Peyer's patch (tissue), 4 donors: ENCODE measurements at regions not wholly inside any gene's neighbourhood (a gene's known extent, or its start where the extent isn't known, plus 50 kb on each side); places are given as distances from the start of the nearest gene placed in this dataset.

Experiments
- DNase-seq, 3 donors: peaks; one replicate each; pipeline ENCODE4 v3.0.0-alpha.2; 2017 to 2019
- H3K27ac ChIP-seq, 4 donors: fragments of 200-600 bp; sonication (generic); one replicate each; pipeline ENCODE4 v1.5.1; 2016 to 2019
- H3K27me3 ChIP-seq, 2 donors: fragments of 200-600 bp; sonication (generic); one replicate each; pipeline ENCODE4 v1.5.1; 2019
- H3K36me3 ChIP-seq, 3 donors: fragments of 200-600 bp; sonication (generic); one replicate each; pipeline ENCODE4 v1.5.1; 2016 to 2019
- H3K4me1 ChIP-seq, 4 donors: fragments of 200-600 bp; sonication (generic); one replicate each; pipeline ENCODE4 v1.5.1; 2016 to 2019
- H3K4me3 ChIP-seq, 4 donors: fragments of 200-600 bp; sonication (generic); 1 replicate in 3 of 4; 2 replicates in 1 of 4; pipeline ENCODE4 v1.5.1; 2016 to 2019; ENCODE audit warnings: mild to moderate bottlenecking in 1 of 4
- H3K9me3 ChIP-seq, 4 donors: fragments of 200-600 bp; sonication (generic); one replicate each; pipeline ENCODE4 v1.5.1; 2016 to 2019; ENCODE audit warnings: mild to moderate bottlenecking in 1 of 4
- CTCF ChIP-seq, 6 experiments: fragments of 450-650 bp in 4 of 6; fragments of 200-600 bp in 2 of 6; sonication (generic) in 1 of 6; IDR thresholded peaks; one replicate each; pipeline ENCODE4 v1.5.1; 2017 to 2019; ENCODE audit warnings: antibody characterized with exemption in 6 of 6, mild to moderate bottlenecking in 3 of 6, moderate library complexity in 1 of 6
- POLR2A ChIP-seq, 2 donors: fragments of 450-650 bp; IDR thresholded peaks; one replicate each; pipeline ENCODE4 v1.5.1; 2017; ENCODE audit warnings: antibody characterized with exemption in 2 of 2, mild to moderate bottlenecking in 2 of 2, moderate library complexity in 2 of 2

- Histone ChIP-seq H3K4me3 (no peak overlapping the region), H3K9me3 (no peaks in the 10 kb centered on the region), H3K27me3 (no peaks in the 10 kb centered on the region), H3K27ac (no peak overlapping the region), H3K4me1 (no peaks in the 10 kb centered on the region), H3K36me3 (no peaks in the 10 kb centered on the region)
- DNase-seq: no peak
- no peak for TF ChIP-seq CTCF (IDR thresholded peaks at IDR 0.05)
- no peak for TF ChIP-seq POLR2A (IDR thresholded peaks at IDR 0.05)
These were observed 228.2 kb upstream of the CCNH start for GRCh38 chr5:87640902-87641301.

GRCh38 chr5:87627363-87627762 lies 214.6 kb upstream of the CCNH start:
- Histone ChIP-seq H3K36me3 (no peaks in the 10 kb centered on the region), H3K27ac (no peak overlapping the region)
- DNase-seq: no peak

GRCh38 chr5:87608385-87608784 lies 195.7 kb upstream of the CCNH start:
- no peak for TF ChIP-seq POLR2A (IDR thresholded peaks at IDR 0.05)
- no peak for TF ChIP-seq CTCF (IDR thresholded peaks at IDR 0.05)
- Histone ChIP-seq H3K4me1 (no peaks in the 10 kb centered on the region), H3K27ac (no peak overlapping the region), H3K4me3 (no peak overlapping the region), H3K9me3 (no peaks in the 10 kb centered on the region), H3K27me3 (no peaks in the 10 kb centered on the region), H3K36me3 (no peaks in the 10 kb centered on the region)
- DNase-seq: no peak

More at GRCh38 chr5:87627363-87627762, 214.6 kb upstream of the CCNH start:
- TF ChIP-seq POLR2A (IDR thresholded peaks at IDR 0.05) (no peak), CTCF (IDR thresholded peaks at IDR 0.05) (no peak)
- no peaks in the 10 kb centered on the region for H3K27me3 ChIP-seq
- H3K4me3 ChIP-seq: no peak overlapping the region
- no peaks in the 10 kb centered on the region for H3K4me1 ChIP-seq
- H3K9me3 ChIP-seq: no peaks in the 10 kb centered on the region

GRCh38 chr5:87605663-87606062 lies 192.9 kb upstream of the CCNH start:
- DNase-seq: no peak
- no peaks in the 10 kb centered on the region for H3K9me3 ChIP-seq
- no peak overlapping the region for H3K4me3 ChIP-seq
- no peaks in the 10 kb centered on the region for H3K36me3 ChIP-seq
- H3K27me3 ChIP-seq: no peaks in the 10 kb centered on the region
- no peak overlapping the region for H3K27ac ChIP-seq
- no peak for TF ChIP-seq CTCF (IDR thresholded peaks at IDR 0.05)
- TF ChIP-seq POLR2A (IDR thresholded peaks at IDR 0.05): no peak
- no peaks in the 10 kb centered on the region for H3K4me1 ChIP-seq

- no peak for DNase-seq
- Histone ChIP-seq H3K4me1 (no peaks in the 10 kb centered on the region), H3K27me3 (no peaks in the 10 kb centered on the region), H3K36me3 (no peaks in the 10 kb centered on the region), H3K4me3 (no peak overlapping the region), H3K27ac (no peak overlapping the region), H3K9me3 (peaks cover 0 to 4% (median 0%) of the 10 kb centered on the region in 4 donors)
- TF ChIP-seq POLR2A (IDR thresholded peaks at IDR 0.05): no peak
- TF ChIP-seq CTCF (IDR thresholded peaks at IDR 0.05): no peak
These were observed 187.0 kb upstream of the CCNH start for GRCh38 chr5:87599778-87600177.

GRCh38 chr5:87598460-87598859 lies 185.7 kb upstream of the CCNH start:
- Histone ChIP-seq H3K9me3 (peaks cover 0 to 4% (median 0%) of the 10 kb centered on the region in 4 donors), H3K4me1 (no peaks in the 10 kb centered on the region), H3K27me3 (no peaks in the 10 kb centered on the region), H3K27ac (no peak overlapping the region), H3K36me3 (no peaks in the 10 kb centered on the region), H3K4me3 (no peak overlapping the region)
- no peak for DNase-seq
- TF ChIP-seq POLR2A (IDR thresholded peaks at IDR 0.05): no peak
- TF ChIP-seq CTCF (IDR thresholded peaks at IDR 0.05): no peak
